ENCODE measurements at regions not wholly inside any gene's neighbourhood (a gene's known extent, or its start where the extent isn't known, plus 50 kb on each side); places are given as distances from the start of the nearest gene placed in this dataset.

- ChIA-PET POLR2A (no interaction called here), CTCF (interaction anchor here (1.1 kb wide), 1 partner anchor 21 kb away, joined by 3 read pairs; no protein-coding TSS in a partner anchor)
- TF ChIP-seq, protein P1, sequence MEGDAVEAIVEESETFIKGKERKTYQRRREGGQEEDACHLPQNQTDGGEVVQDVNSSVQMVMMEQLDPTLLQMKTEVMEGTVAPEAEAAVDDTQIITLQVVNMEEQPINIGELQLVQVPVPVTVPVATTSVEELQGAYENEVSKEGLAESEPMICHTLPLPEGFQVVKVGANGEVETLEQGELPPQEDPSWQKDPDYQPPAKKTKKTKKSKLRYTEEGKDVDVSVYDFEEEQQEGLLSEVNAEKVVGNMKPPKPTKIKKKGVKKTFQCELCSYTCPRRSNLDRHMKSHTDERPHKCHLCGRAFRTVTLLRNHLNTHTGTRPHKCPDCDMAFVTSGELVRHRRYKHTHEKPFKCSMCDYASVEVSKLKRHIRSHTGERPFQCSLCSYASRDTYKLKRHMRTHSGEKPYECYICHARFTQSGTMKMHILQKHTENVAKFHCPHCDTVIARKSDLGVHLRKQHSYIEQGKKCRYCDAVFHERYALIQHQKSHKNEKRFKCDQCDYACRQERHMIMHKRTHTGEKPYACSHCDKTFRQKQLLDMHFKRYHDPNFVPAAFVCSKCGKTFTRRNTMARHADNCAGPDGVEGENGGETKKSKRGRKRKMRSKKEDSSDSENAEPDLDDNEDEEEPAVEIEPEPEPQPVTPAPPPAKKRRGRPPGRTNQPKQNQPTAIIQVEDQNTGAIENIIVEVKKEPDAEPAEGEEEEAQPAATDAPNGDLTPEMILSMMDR (IDR thresholded peaks at IDR 0.05; ENCODE audit: control extremely low read depth, extremely low read depth, low read depth, missing control alignments) = no peak
- no peak for DNase-seq (ENCODE audit: extremely low spot score)
Observed at GRCh38 chr7:1348096-1348822, 111.0 kb downstream of the MICALL2 start.

DNA sequence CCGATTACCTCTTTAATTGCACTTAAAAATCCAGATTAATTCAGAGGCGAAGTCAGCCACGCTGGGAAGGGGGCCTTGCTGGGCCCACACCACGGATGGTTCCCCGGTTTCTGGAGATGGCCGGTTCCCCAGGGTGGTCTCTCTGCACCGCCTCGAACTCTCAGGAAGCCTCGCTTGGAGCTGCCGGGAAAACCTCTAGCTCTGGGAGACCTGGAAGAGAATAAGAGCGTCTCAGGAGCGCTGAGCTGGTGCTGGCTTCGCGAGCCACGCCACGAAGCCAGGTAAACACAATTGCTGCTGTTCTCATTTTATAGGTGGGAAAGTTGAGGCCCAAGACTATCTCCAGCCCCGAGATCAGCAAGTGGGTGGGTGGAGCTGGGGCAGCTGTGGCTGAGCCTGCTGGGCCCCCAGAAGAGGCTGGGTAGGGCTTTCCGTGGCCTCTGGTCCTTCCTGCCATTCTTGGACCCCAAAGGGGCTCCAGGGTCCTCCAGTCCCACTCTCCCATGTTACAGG lies 110.4 kb downstream of the MICALL2 start:
- POLR2A ChIA-PET = no interaction called here
- CTCF ChIA-PET = interaction anchor here (1.1 kb wide), 1 partner anchor 20 kb away, joined by 3 read pairs; no protein-coding TSS in a partner anchor
- DNase-seq (ENCODE audit: extremely low spot score) = no peak
- TF ChIP-seq, protein P1 (IDR thresholded peaks at IDR 0.05; ENCODE audit: control extremely low read depth, extremely low read depth, low read depth, missing control alignments) = no peak

DNA sequence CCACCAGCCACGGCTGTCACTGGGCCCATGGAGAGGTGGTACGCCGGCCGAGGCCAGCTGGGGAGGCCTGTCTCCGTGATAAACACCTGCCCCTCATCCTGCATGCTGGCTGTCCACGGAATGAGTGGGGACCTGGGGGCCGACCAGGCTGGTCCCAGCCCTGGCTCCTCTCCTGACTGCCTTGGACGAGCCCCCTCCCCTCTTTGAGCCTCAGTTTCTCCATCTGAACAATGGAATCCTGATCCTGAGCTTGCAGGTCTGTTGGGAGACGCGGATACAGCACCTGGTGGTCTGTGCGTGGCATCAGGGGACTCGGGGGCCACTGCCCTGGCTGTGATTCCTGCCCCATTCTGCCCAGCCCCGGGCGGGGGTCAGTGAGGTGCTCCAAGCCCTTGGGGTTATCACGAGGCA lies 109.9 kb downstream of the MICALL2 start:
- ChIA-PET CTCF (no interaction called here), POLR2A (no interaction called here)
- TF ChIP-seq, protein P1 (IDR thresholded peaks at IDR 0.05; ENCODE audit: control extremely low read depth, extremely low read depth, low read depth, missing control alignments) = no peak
- no peak for DNase-seq (ENCODE audit: extremely low spot score)

DNA sequence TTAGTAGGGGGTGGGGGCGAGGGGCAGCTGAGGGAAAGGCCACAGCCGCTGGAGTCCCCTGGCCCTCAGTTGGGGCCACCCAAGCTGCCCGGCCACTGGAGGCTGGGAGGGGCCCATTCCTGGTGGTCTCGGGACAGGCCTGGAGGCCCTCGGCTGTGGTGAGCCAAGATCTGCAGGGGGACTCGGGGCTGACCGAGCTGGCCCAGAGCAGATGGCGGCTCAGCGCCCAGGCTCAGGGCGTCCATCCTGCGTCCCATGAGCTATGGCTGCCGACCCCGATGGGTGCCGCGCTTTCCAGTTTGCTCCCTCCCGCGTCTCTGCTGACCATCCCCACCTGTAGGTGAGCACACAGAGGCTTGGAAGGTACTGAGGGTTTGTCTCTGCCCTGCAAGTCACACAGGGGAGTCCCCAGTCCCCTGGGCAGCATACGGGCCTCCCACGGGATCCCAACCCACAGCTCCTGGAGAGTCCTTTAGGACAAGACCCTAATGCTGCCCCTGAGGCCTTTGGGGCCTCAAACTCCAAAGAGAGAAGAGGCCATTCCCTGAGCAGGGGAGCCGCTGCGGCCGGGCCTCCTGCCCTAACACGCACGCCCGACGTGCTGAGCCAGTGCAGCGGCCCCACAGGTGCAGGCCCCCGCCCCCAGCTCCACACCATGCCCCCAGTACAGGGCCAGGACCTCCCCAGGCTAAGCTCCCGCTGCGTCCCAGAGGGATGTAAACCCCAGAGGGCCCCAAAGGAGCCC lies 107.2 kb downstream of the MICALL2 start:
- POLR2A ChIA-PET = no interaction called here
- no peak for DNase-seq (ENCODE audit: extremely low spot score)
- TF ChIP-seq, protein P1 (IDR thresholded peaks at IDR 0.05; ENCODE audit: control extremely low read depth, extremely low read depth, low read depth, missing control alignments) = no peak
- CTCF ChIA-PET = no interaction called here

DNA sequence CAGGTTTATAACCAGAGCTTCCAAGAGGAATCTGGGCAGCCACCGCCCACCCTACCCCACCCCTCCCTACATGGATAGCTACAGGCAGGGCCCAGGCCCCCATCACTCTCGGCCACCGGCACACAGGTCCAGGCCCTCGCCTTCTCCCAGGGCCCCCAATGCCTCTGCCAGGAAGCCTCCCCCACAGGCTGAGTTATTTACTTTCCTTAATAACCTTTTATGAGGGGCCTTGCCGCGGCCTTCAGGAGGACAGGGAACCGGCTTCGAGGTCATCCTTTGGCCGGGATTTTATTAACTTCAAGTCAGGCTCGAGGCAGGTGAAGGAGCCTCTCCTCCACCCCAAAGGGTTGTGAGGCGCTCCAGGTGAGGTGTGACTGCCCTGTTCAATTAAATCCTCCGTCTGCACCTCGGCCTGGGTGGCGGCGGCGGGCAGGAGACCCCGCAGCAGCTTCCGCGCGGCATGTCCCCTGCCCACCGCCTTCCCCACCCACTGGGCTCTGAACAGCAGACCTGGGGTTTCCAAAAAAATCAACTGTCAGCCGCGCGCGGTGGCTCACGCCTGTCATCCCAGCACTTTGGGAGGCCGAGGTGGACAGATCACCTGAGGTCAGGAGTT lies 106.5 kb downstream of the MICALL2 start:
- TF ChIP-seq, protein P1 (IDR thresholded peaks at IDR 0.05; ENCODE audit: control extremely low read depth, extremely low read depth, low read depth, missing control alignments) = no peak
- POLR2A ChIA-PET = interaction anchor here (0.6 kb wide), 1 partner anchor 704 kb away, joined by 3 read pairs; no protein-coding TSS in a partner anchor
- CTCF ChIA-PET = no interaction called here
- DNase-seq (ENCODE audit: extremely low spot score) = no peak

Data from GM10248 (cell line).